ENCODE measurements at regions not wholly inside any gene's neighbourhood (a gene's known extent, or its start where the extent isn't known, plus 50 kb on each side); places are given as distances from the start of the nearest gene placed in this dataset.

GRCh38 chr6:106747139-106747538 lies 117.8 kb downstream of the QRSL1 start:
- TF ChIP-seq CTCF (conservative IDR thresholded peaks at IDR 0.05) (no peak), EZH2 (IDR thresholded peaks at IDR 0.05; ENCODE audit: low read depth) (no peak)

Data from PC-9 (cell line).